D721Med (cell line): ENCODE measurements at regions not wholly inside any gene's neighbourhood (a gene's known extent, or its start where the extent isn't known, plus 50 kb on each side); places are given as distances from the start of the nearest gene placed in this dataset.

ENCODE experiments used
- DNase-seq: peaks from one replicate; pipeline ENCODE4 v3.0.0; 2011; ENCODE audit warnings: low spot score; ENCODE audit not compliant: insufficient read length
- FAIRE-seq: peaks from 2 replicates; lab custom pipeline; 2011; peaks lifted over from hg19 to GRCh38; lab: Jason Lieb, UNC
- TF ChIP-seq, protein P1 (sequence below): IDR thresholded peaks from 2 replicates; pipeline ENCODE4 v1.5.1; 2012; ENCODE audit warnings: mild to moderate bottlenecking, control low read depth; ENCODE audit not compliant: insufficient read depth; ENCODE audit errors: missing control alignments

DNA sequence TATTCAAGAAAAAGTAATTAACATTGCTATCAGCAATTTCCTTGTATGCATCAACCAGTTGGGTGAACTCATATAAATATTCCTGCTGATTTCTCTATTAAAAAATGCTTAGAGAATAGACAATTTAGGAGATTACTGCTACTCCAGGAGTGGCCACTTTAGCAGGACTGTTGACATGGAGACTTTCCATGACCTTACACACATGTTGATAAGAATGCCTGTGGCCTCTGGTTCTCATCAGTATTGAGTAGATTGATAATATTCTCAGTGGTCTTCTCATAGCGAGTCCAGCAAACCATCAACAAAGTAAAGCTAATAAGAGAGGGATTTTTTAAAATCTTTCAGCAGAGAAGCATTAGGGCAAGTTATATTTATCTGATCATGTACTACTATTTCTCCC is 208.4 kb upstream of the MARCKS start:
- DNase-seq (no peak), FAIRE-seq (no peak)
- TF ChIP-seq, protein P1, sequence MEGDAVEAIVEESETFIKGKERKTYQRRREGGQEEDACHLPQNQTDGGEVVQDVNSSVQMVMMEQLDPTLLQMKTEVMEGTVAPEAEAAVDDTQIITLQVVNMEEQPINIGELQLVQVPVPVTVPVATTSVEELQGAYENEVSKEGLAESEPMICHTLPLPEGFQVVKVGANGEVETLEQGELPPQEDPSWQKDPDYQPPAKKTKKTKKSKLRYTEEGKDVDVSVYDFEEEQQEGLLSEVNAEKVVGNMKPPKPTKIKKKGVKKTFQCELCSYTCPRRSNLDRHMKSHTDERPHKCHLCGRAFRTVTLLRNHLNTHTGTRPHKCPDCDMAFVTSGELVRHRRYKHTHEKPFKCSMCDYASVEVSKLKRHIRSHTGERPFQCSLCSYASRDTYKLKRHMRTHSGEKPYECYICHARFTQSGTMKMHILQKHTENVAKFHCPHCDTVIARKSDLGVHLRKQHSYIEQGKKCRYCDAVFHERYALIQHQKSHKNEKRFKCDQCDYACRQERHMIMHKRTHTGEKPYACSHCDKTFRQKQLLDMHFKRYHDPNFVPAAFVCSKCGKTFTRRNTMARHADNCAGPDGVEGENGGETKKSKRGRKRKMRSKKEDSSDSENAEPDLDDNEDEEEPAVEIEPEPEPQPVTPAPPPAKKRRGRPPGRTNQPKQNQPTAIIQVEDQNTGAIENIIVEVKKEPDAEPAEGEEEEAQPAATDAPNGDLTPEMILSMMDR, result no peak

GRCh38 chr6:113649276-113649675 is 207.9 kb upstream of the MARCKS start:
- FAIRE-seq (no peak), DNase-seq (no peak)
- TF ChIP-seq, protein P1, result no peak

- no peak for FAIRE-seq
- no peak for DNase-seq
- TF ChIP-seq, protein P1, result no peak
Measured at GRCh38 chr6:113649880-113650609, 207.1 kb upstream of the MARCKS start.

GRCh38 chr6:113650610-113650979 is 206.6 kb upstream of the MARCKS start:
- FAIRE-seq (no peak), DNase-seq (no peak)
- TF ChIP-seq, protein P1, result no peak

DNA sequence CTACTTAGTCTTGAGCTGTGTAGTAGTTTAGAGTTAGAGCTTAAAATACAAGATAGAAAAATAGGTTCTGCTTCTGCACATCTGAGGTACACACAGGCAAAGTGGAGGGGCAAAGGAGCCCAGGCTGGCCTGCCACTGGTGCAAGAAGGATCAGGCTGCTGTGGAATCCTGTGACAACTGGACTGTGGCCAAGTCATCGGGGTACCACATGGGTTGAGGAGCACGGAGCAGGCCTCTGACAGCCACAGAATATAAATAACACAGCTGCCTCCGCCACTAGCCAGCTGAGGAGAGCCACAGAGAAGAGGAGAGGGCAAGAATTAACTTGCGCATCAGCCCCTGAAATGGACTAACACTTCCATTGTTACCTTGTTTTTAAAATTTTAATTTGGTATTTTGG is 206.0 kb upstream of the MARCKS start:
- FAIRE-seq, result no peak
- TF ChIP-seq, protein P1, result no peak
- DNase-seq, result no peak

GRCh38 chr6:113651920-113652319 is 205.2 kb upstream of the MARCKS start:
- no peak for FAIRE-seq
- DNase-seq, result no peak
- TF ChIP-seq, protein P1, result no peak

GRCh38 chr6:113653275-113653674 is 203.9 kb upstream of the MARCKS start:
- TF ChIP-seq, protein P1, result no peak

More at GRCh38 chr6:113653275-113653674, 203.9 kb upstream of the MARCKS start:
- DNase-seq (no peak), FAIRE-seq (no peak)
